Cardiac septum (tissue), 1 donor: ENCODE measurements at regions not wholly inside any gene's neighbourhood (a gene's known extent, or its start where the extent isn't known, plus 50 kb on each side); places are given as distances from the start of the nearest gene placed in this dataset.
"Not testable (repeated sequence)": the region's sequence is repeated elsewhere in the genome, so short reads cannot be mapped to it uniquely, and the experiment has no call there.

ENCODE experiments used
- DNase-seq: peaks from one replicate; pipeline ENCODE4 v3.0.0-alpha.2; 2020; ENCODE audit warnings: low spot score
- intact Hi-C: fragments of 100-400 bp; cut with DNase I; formaldehyde crosslinking; loops from one replicate; pipeline ENCODE4 v1.14.0; 2022
- donor health status: DM: no; HTN: no; CAD: no.

GRCh38 chr6:47180633-47181032, 129.1 kb downstream of the TNFRSF21 start:
- intact Hi-C loops = no loop called here

DNA sequence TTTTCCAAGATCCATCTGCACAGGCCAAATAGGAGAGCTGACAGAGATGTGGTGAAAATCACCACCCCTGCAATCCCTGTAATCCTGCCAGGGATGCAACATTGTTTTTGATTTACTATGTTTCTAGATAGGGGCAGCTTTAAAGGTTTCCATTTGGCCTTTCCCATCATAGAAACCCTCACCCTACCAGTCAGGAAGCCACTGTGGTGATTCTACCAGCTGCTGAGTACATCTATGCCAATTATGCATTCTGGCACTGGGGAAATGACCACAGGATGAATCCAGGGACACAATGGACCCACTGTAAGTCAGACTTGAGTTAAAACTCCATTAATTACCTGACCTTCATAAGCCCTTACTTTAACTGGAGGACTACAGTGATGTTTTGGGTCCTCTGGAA, 130.4 kb downstream of the TNFRSF21 start:
- no peak for DNase-seq
- intact Hi-C loops = no loop called here

More at GRCh38 chr6:47180633-47181032, 129.1 kb downstream of the TNFRSF21 start:
- no peak for DNase-seq

DNA sequence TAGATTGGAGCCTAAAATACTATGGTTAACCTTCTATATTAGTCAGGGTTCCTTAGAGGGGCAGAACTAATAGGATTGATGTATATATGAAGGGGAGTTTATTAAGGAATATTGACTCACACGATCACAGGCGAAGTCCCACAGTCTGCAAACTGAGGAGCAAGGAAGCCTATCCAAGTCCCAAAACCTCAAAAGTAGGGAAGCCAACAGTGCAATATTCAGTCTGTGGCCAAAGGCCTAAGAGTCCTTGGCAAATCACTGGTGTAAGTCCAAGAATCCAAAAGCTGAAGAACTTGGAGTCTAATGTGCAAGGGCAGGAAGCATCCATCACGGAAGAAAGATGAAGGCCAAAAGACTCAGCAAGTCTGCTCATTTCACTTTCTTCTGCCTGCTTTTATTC, 133.5 kb upstream of the ADGRF1 start:
- intact Hi-C loops = no loop called here

DNA sequence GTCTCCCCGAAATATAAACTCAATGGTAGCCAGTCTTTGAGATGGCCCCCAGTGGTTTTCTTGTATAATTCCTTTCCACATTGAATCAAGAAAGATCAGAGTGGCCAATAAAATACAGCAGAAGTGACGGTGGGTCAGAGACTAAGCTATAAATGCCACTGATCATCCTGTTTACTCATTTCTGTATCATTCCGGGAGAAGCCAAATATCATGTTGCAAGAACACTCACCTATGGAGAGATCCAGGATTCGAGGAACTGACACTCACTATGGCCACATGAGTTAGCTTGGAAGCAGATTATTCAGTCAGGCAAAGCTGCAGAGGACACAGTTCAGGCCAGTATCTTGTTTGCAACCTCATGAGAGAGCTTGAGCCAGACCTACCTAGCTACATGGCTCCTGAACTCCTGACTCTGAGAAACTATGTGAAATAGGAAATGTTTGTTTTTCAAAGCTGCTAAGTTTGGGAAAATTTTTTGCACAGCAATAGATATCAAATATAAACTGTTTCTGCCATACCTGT, 132.4 kb upstream of the ADGRF1 start:
- intact Hi-C loops = no loop called here
- no peak for DNase-seq

More for the DNA sequence above, 133.5 kb upstream of the ADGRF1 start:
- no peak for DNase-seq

DNA sequence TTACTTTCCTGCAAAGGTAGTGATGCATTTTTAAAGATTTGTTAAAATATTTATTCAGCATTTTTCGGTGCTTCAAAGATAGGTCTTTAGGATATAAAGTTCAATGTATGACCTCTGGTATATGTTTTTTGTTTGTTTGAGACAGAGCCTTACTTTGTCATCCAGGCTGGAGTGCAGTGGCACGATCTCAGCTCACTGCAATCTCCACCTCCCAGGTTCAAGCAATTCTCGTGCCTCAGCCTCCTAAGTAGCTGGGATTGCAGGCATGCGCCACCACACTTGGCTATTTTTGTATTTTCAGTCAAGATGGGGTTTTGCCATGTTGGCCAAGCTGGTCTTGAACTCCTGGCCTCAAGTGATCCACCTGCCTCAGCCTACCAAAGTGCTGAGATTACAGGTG, 131.9 kb upstream of the ADGRF1 start:
- DNase-seq, intact Hi-C loops: not testable (repeated sequence)

- intact Hi-C loops, DNase-seq: not testable (repeated sequence)
Observed at GRCh38 chr6:47173145-47173544, 131.0 kb upstream of the ADGRF1 start.

DNA sequence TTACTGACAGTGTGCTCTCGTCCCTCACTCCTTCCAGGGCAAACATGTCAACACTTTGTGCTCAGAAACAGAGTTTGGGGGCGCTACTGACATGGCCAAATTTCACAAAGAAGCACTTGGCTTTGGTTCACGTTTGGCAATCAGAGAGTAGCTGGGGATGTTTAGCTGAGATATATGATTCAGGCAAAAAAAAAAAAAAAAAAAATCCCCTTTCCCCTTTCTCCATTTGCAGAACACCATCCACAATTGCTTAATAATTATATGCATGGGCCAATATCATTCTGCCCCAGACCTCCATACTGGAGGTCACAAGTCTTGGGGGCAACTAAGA, 128.4 kb upstream of the ADGRF1 start:
- intact Hi-C loops = no loop called here
- DNase-seq = no peak

GRCh38 chr6:47169785-47170616, 127.9 kb upstream of the ADGRF1 start:
- no peak for DNase-seq
- intact Hi-C loops = no loop called here

DNA sequence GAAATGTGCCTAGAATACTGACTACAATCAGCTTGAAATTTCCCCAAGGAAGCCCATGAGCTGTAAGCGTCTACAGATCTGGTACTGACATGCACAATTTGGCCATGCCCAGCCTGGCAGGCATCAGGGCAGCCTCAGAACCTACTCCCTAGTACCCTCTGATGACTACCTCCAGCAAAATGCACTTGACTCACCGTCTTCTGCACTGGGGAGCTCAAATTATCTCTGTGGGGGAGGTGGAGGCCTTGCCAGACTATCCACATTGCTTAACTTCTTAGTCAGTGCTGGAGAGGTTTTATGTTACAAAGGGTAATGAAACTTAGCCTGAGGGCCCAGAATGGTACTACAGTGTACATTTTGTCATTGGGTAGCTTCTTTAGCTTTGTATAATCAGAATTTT, 126.0 kb upstream of the ADGRF1 start:
- DNase-seq = no peak
- intact Hi-C loops = no loop called here

DNA sequence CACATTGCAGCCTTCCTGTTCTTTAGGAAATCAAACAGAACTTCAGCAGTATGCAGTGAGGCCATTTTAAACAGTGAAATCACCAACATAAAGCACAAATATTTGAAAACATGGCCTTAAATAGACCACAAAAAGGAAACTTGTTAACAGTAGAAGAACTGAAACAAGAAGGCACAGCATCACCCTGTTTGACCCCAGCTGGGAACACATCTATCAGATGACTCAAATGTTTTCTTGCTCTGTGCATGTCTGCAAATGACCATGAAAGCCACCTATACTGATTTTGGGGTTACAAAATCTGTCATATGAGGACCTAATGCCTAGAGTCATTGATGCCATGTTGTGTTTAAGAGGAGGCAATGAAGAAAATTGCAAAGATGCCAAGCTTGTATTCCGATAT, 123.8 kb upstream of the ADGRF1 start:
- DNase-seq = no peak
- intact Hi-C loops = no loop called here

- intact Hi-C loops = no loop called here
- DNase-seq = no peak
Observed at GRCh38 chr6:47164877-47165276, 122.7 kb upstream of the ADGRF1 start.

DNA sequence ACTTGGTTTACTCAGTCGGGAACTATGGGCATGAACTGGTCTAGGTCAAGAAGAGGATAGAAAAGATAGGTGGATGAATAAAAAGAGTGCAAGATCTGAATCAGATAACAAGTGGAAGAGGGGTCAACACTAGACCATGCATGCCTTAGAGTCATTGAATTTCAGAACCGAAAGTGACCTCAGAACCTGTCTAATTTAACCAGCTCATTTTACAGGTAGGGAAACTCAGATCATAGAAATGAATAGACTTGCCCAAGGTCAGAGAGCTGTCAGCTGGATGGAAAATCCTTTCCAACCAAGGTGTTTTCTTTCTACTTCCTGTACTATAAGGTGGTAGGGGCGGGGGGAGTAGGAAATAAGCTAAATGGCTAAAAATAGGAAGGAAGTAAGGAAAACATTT, 121.4 kb upstream of the ADGRF1 start:
- no peak for DNase-seq
- intact Hi-C loops = no loop called here

DNA sequence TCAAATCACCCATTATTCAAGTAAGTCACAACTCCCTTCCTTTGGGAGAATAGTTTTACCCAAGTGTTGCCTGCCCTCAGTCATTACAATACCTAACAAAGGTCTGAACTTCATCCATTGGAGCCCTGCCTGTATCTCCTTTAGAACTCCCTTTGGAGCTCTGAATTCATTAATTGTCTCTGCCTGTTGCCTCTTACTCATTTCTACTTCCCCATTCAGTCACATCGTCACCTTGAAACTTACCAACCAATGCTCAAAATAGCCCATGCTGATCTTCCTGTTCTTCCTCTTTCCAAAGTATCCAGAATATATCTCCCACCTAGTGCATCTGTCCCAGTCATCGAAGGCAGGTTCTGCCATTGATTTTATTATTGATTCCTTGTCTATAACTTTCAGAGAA, 120.7 kb upstream of the ADGRF1 start:
- intact Hi-C loops = no loop called here
- no peak for DNase-seq

GRCh38 chr6:47162231-47162630, 120.1 kb upstream of the ADGRF1 start:
- no peak for DNase-seq
- intact Hi-C loops = no loop called here

GRCh38 chr6:47161176-47161687, 119.1 kb upstream of the ADGRF1 start:
- intact Hi-C loops = no loop called here

DNA sequence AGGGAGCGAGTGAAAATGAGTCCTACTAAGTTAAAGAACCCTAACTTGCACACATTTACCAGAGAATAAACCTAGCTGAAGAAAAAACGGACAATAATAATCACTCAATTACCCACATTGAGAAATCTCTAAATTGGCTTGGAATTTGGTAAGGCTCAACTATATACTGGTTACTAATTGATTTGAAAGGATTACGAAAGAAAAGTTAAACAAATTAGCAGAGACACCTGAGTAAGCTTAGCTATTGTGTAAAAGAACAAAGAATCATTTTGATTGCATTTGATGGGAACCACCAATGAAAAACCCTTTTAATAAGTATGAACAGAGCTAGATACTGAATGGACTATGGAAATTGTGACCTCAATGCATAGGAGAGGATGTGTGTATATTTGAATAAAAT, 118.6 kb upstream of the ADGRF1 start:
- intact Hi-C loops = no loop called here
- no peak for DNase-seq

More at GRCh38 chr6:47161176-47161687, 119.1 kb upstream of the ADGRF1 start:
- no peak for DNase-seq

- intact Hi-C loops = no loop called here
Observed at GRCh38 chr6:47159763-47160162, 117.6 kb upstream of the ADGRF1 start.

GRCh38 chr6:47157653-47158219, 115.6 kb upstream of the ADGRF1 start:
- intact Hi-C loops = no loop called here
- no peak for DNase-seq

More at GRCh38 chr6:47159763-47160162, 117.6 kb upstream of the ADGRF1 start:
- no peak for DNase-seq

- DNase-seq = no peak
- intact Hi-C loops = no loop called here
Observed at GRCh38 chr6:47157063-47157462, 114.9 kb upstream of the ADGRF1 start.

DNA sequence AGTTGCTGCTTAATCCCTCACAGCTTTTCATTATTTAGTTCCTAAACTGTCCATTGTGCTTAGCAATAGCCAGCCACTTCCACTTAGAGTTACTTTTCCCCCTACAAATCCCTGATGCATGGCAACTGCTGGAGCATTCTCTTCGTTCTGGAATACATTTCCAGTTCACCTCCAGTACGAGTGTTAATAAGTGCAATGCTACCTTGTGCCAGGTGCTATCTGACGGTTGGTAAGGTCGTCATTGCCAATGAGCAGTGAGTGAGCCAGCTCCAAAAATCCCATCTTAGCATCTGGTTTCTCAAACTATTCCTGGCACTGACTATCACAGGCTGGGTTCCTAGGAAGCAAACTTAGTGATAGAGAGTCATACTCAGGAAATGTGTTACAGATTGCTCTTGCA, 114.1 kb upstream of the ADGRF1 start:
- no peak for DNase-seq
- intact Hi-C loops = no loop called here

GRCh38 chr6:47153404-47153755, 111.2 kb upstream of the ADGRF1 start:
- DNase-seq = no peak
- intact Hi-C loops = no loop called here
